ENCODE measurements at regions not wholly inside any gene's neighbourhood (a gene's known extent, or its start where the extent isn't known, plus 50 kb on each side); places are given as distances from the start of the nearest gene placed in this dataset.
"Not testable (repeated sequence)": the region's sequence is repeated elsewhere in the genome, so short reads cannot be mapped to it uniquely, and the experiment has no call there.

- H3K4me3 ChIP-seq (ENCODE audit: control extremely low read depth in 1 of 5, extremely low read depth in 1 of 5, insufficient read depth in 1 of 5, low read depth in 2 of 5, low read length in 4 of 5) = no peak overlapping the region
- H3K4me1 Mint-ChIP-seq = no peaks in the 10 kb centered on the region
- no peak for ATAC-seq (ENCODE audit: low read depth)
- no peak overlapping the region for H3K4me3 Mint-ChIP-seq
- no peaks in the 10 kb centered on the region for H3K9me3 ChIP-seq (ENCODE audit: control extremely low read depth in 1 of 3, control insufficient read depth in 2 of 3, insufficient read depth in 1 of 3, low read length in 2 of 3)
- DNase-seq = no peak
- no peak overlapping the region for H3K4me2 ChIP-seq (replicated peaks; ENCODE audit: low read depth, low read length, poor library complexity, severe bottlenecking)
- no peak overlapping the region for H3K27ac Mint-ChIP-seq
- intact Hi-C loops (cut with micrococcal nuclease) = no loop called here
- WGBS (ENCODE audit: insufficient coverage) = no CpG with 5 or more reads among the region's 3 CpGs
- no peak overlapping the region for H3K27ac ChIP-seq (ENCODE audit: low read length in 2 of 2)
- CTCF ChIA-PET = no interaction called here
- H3K27me3 Mint-ChIP-seq = peaks cover 3% of the 10 kb centered on the region
- TF ChIP-seq, protein P1, sequence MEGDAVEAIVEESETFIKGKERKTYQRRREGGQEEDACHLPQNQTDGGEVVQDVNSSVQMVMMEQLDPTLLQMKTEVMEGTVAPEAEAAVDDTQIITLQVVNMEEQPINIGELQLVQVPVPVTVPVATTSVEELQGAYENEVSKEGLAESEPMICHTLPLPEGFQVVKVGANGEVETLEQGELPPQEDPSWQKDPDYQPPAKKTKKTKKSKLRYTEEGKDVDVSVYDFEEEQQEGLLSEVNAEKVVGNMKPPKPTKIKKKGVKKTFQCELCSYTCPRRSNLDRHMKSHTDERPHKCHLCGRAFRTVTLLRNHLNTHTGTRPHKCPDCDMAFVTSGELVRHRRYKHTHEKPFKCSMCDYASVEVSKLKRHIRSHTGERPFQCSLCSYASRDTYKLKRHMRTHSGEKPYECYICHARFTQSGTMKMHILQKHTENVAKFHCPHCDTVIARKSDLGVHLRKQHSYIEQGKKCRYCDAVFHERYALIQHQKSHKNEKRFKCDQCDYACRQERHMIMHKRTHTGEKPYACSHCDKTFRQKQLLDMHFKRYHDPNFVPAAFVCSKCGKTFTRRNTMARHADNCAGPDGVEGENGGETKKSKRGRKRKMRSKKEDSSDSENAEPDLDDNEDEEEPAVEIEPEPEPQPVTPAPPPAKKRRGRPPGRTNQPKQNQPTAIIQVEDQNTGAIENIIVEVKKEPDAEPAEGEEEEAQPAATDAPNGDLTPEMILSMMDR (IDR thresholded peaks at IDR 0.05) = no peak
- no peak for TF ChIP-seq EZH2 (IDR thresholded peaks at IDR 0.05; ENCODE audit: borderline replicate concordance, insufficient read depth, low read depth, low read length, poor library complexity, severe bottlenecking)
- no peaks in the 10 kb centered on the region for H3K79me2 ChIP-seq (ENCODE audit: control insufficient read depth, insufficient read depth, low read length)
- no peak overlapping the region for H3K9ac ChIP-seq (ENCODE audit: low read length)
- POLR2A ChIA-PET = no interaction called here
- H3K4me1 ChIP-seq (ENCODE audit: control insufficient read depth in 2 of 2, insufficient read depth in 2 of 2, low read length in 2 of 2) = no peaks in the 10 kb centered on the region
- H4K20me1 ChIP-seq (ENCODE audit: control insufficient read depth, insufficient read depth, low read length, poor library complexity, severe bottlenecking) = no peaks in the 10 kb centered on the region
- peaks cover 0 to 3% (median 0%) of the 10 kb centered on the region in 4 experiments for H3K27me3 ChIP-seq (replicated peaks in 1 of 4; ENCODE audit: control extremely low read depth in 1 of 4, control insufficient read depth in 3 of 4, insufficient read depth in 4 of 4, low read length in 3 of 4)
- H2AFZ ChIP-seq (ENCODE audit: insufficient read depth, low read depth, low read length, poor library complexity, severe bottlenecking) = no peak overlapping the region
- H3K36me3 ChIP-seq (replicated peaks in 1 of 2; ENCODE audit: control extremely low read depth in 1 of 2, control insufficient read depth in 1 of 2, extremely low read depth in 1 of 2, insufficient read depth in 2 of 2, low read length in 1 of 2) = no peaks in the 10 kb centered on the region
- H3K9me3 Mint-ChIP-seq (ENCODE audit: insufficient read depth) = no peaks in the 10 kb centered on the region
Observed at GRCh38 chrX:101744085-101744484, 84.4 kb upstream of the ARMCX2 start.

GRCh38 chrX:101740642-101741041, 81.0 kb upstream of the ARMCX2 start:
- Histone ChIP-seq H2AFZ (ENCODE audit: insufficient read depth, low read depth, low read length, poor library complexity, severe bottlenecking) (no peak overlapping the region), H3K36me3 (replicated peaks in 1 of 2; ENCODE audit: control extremely low read depth in 1 of 2, control insufficient read depth in 1 of 2, extremely low read depth in 1 of 2, insufficient read depth in 2 of 2, low read length in 1 of 2) (no peaks in the 10 kb centered on the region), H3K27me3 (replicated peaks in 1 of 4; ENCODE audit: control extremely low read depth in 1 of 4, control insufficient read depth in 3 of 4, insufficient read depth in 4 of 4, low read length in 3 of 4) (peaks cover 0 to 3% (median 0%) of the 10 kb centered on the region in 4 experiments), H3K27ac (ENCODE audit: low read length in 2 of 2) (no peak overlapping the region), H4K20me1 (ENCODE audit: control insufficient read depth, insufficient read depth, low read length, poor library complexity, severe bottlenecking) (no peaks in the 10 kb centered on the region), H3K4me3 (ENCODE audit: control extremely low read depth in 1 of 5, extremely low read depth in 1 of 5, insufficient read depth in 1 of 5, low read depth in 2 of 5, low read length in 4 of 5) (no peak overlapping the region), H3K4me2 (replicated peaks; ENCODE audit: low read depth, low read length, poor library complexity, severe bottlenecking) (no peak overlapping the region), H3K79me2 (ENCODE audit: control insufficient read depth, insufficient read depth, low read length) (no peaks in the 10 kb centered on the region), H3K9ac (ENCODE audit: low read length) (no peak overlapping the region), H3K9me3 (ENCODE audit: control extremely low read depth in 1 of 3, control insufficient read depth in 2 of 3, insufficient read depth in 1 of 3, low read length in 2 of 3) (peaks cover 0 to 3% (median 0%) of the 10 kb centered on the region in 3 donors), H3K4me1 (ENCODE audit: control insufficient read depth in 2 of 2, insufficient read depth in 2 of 2, low read length in 2 of 2) (no peaks in the 10 kb centered on the region)
- Mint-ChIP-seq H3K4me1 (no peaks in the 10 kb centered on the region), H3K27me3 (no peaks in the 10 kb centered on the region), H3K9me3 (ENCODE audit: insufficient read depth) (no peaks in the 10 kb centered on the region), H3K27ac (no peak overlapping the region), H3K4me3 (no peak overlapping the region)
- TF ChIP-seq, protein P1 (IDR thresholded peaks at IDR 0.05) = no peak
- no peak for TF ChIP-seq EZH2 (IDR thresholded peaks at IDR 0.05; ENCODE audit: borderline replicate concordance, insufficient read depth, low read depth, low read length, poor library complexity, severe bottlenecking)
- POLR2A ChIA-PET = no interaction called here
- ATAC-seq (ENCODE audit: low read depth) = no peak
- intact Hi-C loops (cut with micrococcal nuclease) = no loop called here
- WGBS (ENCODE audit: insufficient coverage) = no CpG with 5 or more reads among the region's 2 CpGs
- no peak for DNase-seq
- CTCF ChIA-PET = no interaction called here

GRCh38 chrX:101738867-101739266, 79.2 kb upstream of the ARMCX2 start:
- POLR2A ChIA-PET; intact Hi-C loops (cut with micrococcal nuclease); H3K9me3 ChIP-seq (ENCODE audit: control extremely low read depth in 1 of 3, control insufficient read depth in 2 of 3, insufficient read depth in 1 of 3, low read length in 2 of 3); H3K27ac ChIP-seq (ENCODE audit: low read length in 2 of 2); H3K79me2 ChIP-seq (ENCODE audit: control insufficient read depth, insufficient read depth, low read length); H3K4me3 ChIP-seq (ENCODE audit: control extremely low read depth in 1 of 5, extremely low read depth in 1 of 5, insufficient read depth in 1 of 5, low read depth in 2 of 5, low read length in 4 of 5); ATAC-seq (ENCODE audit: low read depth); H3K4me1 Mint-ChIP-seq; H3K27me3 ChIP-seq (replicated peaks in 1 of 4; ENCODE audit: control extremely low read depth in 1 of 4, control insufficient read depth in 3 of 4, insufficient read depth in 4 of 4, low read length in 3 of 4); CTCF ChIA-PET; H3K9ac ChIP-seq (ENCODE audit: low read length); DNase-seq; H3K4me1 ChIP-seq (ENCODE audit: control insufficient read depth in 2 of 2, insufficient read depth in 2 of 2, low read length in 2 of 2); H3K27ac Mint-ChIP-seq; H4K20me1 ChIP-seq (ENCODE audit: control insufficient read depth, insufficient read depth, low read length, poor library complexity, severe bottlenecking); H3K27me3 Mint-ChIP-seq; H2AFZ ChIP-seq (ENCODE audit: insufficient read depth, low read depth, low read length, poor library complexity, severe bottlenecking); H3K4me3 Mint-ChIP-seq; H3K36me3 ChIP-seq (replicated peaks in 1 of 2; ENCODE audit: control extremely low read depth in 1 of 2, control insufficient read depth in 1 of 2, extremely low read depth in 1 of 2, insufficient read depth in 2 of 2, low read length in 1 of 2); H3K9me3 Mint-ChIP-seq (ENCODE audit: insufficient read depth); H3K4me2 ChIP-seq (replicated peaks; ENCODE audit: low read depth, low read length, poor library complexity, severe bottlenecking): not testable (repeated sequence)
- WGBS (ENCODE audit: insufficient coverage) = 97% methylated on average over 15 of the region's 24 CpGs
